Skin of body (tissue), 1 donor: ENCODE measurements at regions not wholly inside any gene's neighbourhood (a gene's known extent, or its start where the extent isn't known, plus 50 kb on each side); places are given as distances from the start of the nearest gene placed in this dataset.

ENCODE experiments used
- DNase-seq: peaks from one replicate; lab custom pipeline; 2025; lab: John Stamatoyannopoulos, UW

DNA sequence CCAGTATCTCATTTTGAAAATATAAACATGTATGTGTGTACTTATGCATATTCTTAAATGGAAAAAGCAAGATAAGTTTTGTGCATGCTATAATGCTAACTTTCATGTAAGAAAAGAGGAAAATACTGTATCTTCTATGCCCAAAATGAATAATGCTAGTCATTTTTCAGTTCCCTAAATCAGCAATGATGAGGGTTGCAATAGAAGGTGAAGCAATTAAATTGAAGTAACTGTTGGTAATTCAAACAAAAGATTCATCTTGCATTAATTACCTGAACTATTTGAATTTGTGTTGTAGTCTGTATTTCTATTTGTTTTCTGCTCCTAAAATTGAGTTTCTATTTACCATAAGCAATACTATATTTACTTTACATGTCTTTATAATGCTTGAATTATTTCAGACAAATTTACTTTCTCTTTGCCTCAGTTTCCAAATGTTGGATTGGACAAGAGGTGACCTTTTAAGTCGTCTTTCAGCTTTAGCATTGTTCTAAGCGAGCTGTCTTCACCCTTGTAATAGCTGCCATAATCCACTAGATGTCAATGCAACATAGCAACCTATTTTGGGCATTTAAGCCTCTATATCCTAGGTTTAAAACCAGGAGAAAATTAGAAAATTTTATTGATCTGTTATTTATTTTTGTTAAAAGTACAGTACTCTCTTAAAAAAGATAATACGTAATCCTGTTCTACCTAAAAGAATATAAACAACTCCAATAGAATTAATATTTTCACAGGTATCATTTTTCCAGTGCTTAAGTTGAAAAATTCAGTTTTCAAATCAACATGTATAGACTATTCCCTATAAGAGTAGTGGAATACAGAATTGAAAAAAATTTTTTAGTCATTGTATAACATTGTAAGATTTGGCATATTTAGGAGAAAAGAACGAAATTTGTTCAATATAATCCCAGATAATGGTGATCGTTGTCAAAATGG lies 52.3 kb upstream of the IFNGR1 start:
- DNase-seq, result peak; percentile 41

DNA sequence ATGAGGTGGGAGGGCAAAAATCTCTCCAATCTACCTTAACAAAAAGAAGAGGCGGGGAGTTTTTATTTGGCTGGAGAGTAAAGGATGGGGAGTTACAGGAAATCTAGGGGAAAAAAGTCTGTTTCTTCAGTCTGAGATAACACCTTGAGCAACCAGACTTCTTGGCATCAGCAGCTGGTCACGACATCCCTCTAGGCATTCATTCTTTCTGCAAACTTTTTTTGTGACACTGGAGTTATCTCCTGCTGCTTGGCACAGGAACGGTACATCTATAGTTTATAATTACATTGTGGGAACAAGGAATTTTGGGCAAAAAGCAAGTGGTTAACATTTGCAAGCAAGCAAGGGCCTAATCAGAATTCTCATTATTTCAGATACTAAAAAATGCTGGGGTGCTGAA lies 50.6 kb upstream of the IFNGR1 start:
- DNase-seq, result no peak

DNA sequence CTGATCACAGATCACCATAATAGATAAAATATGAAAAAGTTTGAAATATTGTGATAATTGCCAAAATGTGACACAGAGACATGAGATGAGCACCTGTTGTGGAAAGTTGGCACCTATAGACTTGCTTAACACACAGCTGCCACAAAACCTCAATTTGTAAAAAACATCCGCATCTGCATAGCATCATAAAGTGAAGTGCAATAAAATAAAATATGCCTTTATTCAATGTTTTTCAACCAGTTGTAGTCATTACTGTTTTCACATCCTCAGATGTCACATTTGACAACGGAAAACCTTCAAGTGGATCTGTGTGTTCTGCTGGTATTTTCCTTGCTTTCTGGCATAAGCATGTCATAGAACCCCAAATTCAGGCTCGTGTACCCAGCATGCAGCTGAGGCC lies 50.2 kb upstream of the IFNGR1 start:
- DNase-seq, result no peak
